Mucosa of rectum (tissue), 2 donors: ENCODE measurements at regions not wholly inside any gene's neighbourhood (a gene's known extent, or its start where the extent isn't known, plus 50 kb on each side); places are given as distances from the start of the nearest gene placed in this dataset.

Experiments
- H3K27ac ChIP-seq, 2 donors: one replicate each; pipeline ENCODE4 v1.7.0; 2013; ENCODE audit warnings: inconsistent platforms in 2 of 2, low read depth in 2 of 2, low read length in 2 of 2
- H3K27me3 ChIP-seq, 2 donors: one replicate each; pipeline ENCODE4 v1.7.0; 2013; ENCODE audit warnings: low read length in 2 of 2; ENCODE audit not compliant: control insufficient read depth in 2 of 2, insufficient read depth in 2 of 2
- H3K36me3 ChIP-seq, 2 donors: one replicate each; pipeline ENCODE4 v1.7.0; 2013; ENCODE audit warnings: low read length in 2 of 2; ENCODE audit not compliant: control insufficient read depth in 2 of 2, insufficient read depth in 2 of 2
- H3K4me1 ChIP-seq, 2 donors: one replicate each; pipeline ENCODE4 v1.7.0; 2013; ENCODE audit warnings: low read length in 2 of 2, mild to moderate bottlenecking in 1 of 2; ENCODE audit not compliant: control insufficient read depth in 2 of 2, insufficient read depth in 2 of 2
- H3K4me3 ChIP-seq, 2 donors: one replicate each; pipeline ENCODE4 v1.7.0; 2013; ENCODE audit warnings: low read length in 2 of 2
- H3K9ac ChIP-seq, 2 donors: one replicate each; pipeline ENCODE4 v1.7.0; 2013; ENCODE audit warnings: low read length in 2 of 2, low read depth in 1 of 2, mild to moderate bottlenecking in 1 of 2
- H3K9me3 ChIP-seq, 2 donors: one replicate each; pipeline ENCODE4 v1.7.0; 2013; ENCODE audit warnings: low read length in 2 of 2; ENCODE audit not compliant: control insufficient read depth in 2 of 2
- donor health status: healthy.
- donor health status: Normal muscosa, but diverticular disease.

GRCh38 chr2:116645155-116645554, 1169.3 kb upstream of the DDX18 start:
- Histone ChIP-seq H3K4me1 (no peaks in the 10 kb centered on the region), H3K27me3 (no peaks in the 10 kb centered on the region), H3K9ac (no peak overlapping the region), H3K36me3 (no peaks in the 10 kb centered on the region), H3K9me3 (no peaks in the 10 kb centered on the region), H3K4me3 (no peak overlapping the region), H3K27ac (no peak overlapping the region)

GRCh38 chr2:116668691-116669090, 1145.8 kb upstream of the DDX18 start:
- Histone ChIP-seq H3K9me3 (no peaks in the 10 kb centered on the region), H3K27me3 (no peaks in the 10 kb centered on the region), H3K36me3 (no peaks in the 10 kb centered on the region), H3K4me3 (no peak overlapping the region), H3K27ac (no peak overlapping the region), H3K4me1 (no peaks in the 10 kb centered on the region), H3K9ac (no peak overlapping the region)

- no peaks in the 10 kb centered on the region for H3K27me3 ChIP-seq
- no peaks in the 10 kb centered on the region for H3K4me1 ChIP-seq
- no peak overlapping the region for H3K4me3 ChIP-seq
- no peaks in the 10 kb centered on the region for H3K36me3 ChIP-seq
- no peaks in the 10 kb centered on the region for H3K9me3 ChIP-seq
- H3K27ac ChIP-seq: no peak overlapping the region
- no peak overlapping the region for H3K9ac ChIP-seq
These were observed 1144.7 kb upstream of the DDX18 start for GRCh38 chr2:116669782-116670181.

- no peaks in the 10 kb centered on the region for H3K9me3 ChIP-seq
- no peaks in the 10 kb centered on the region for H3K36me3 ChIP-seq
- H3K27me3 ChIP-seq: no peaks in the 10 kb centered on the region
- H3K9ac ChIP-seq: no peak overlapping the region
- no peaks in the 10 kb centered on the region for H3K4me1 ChIP-seq
- no peak overlapping the region for H3K27ac ChIP-seq
- no peak overlapping the region for H3K4me3 ChIP-seq
These were observed 1140.3 kb upstream of the DDX18 start for GRCh38 chr2:116674188-116674587.

- Histone ChIP-seq H3K27ac (no peak overlapping the region), H3K9me3 (no peaks in the 10 kb centered on the region), H3K9ac (no peak overlapping the region), H3K4me3 (no peak overlapping the region), H3K36me3 (no peaks in the 10 kb centered on the region), H3K27me3 (no peaks in the 10 kb centered on the region), H3K4me1 (no peaks in the 10 kb centered on the region)
These were observed 1137.7 kb upstream of the DDX18 start for GRCh38 chr2:116676776-116677175.

- H3K27ac ChIP-seq: no peak overlapping the region
- no peaks in the 10 kb centered on the region for H3K4me1 ChIP-seq
- no peaks in the 10 kb centered on the region for H3K27me3 ChIP-seq
- no peaks in the 10 kb centered on the region for H3K36me3 ChIP-seq
- H3K9me3 ChIP-seq: no peaks in the 10 kb centered on the region
- no peak overlapping the region for H3K9ac ChIP-seq
- no peak overlapping the region for H3K4me3 ChIP-seq
These were observed 1134.1 kb upstream of the DDX18 start for GRCh38 chr2:116680256-116680936.

- H3K4me1 ChIP-seq: no peaks in the 10 kb centered on the region
- H3K4me3 ChIP-seq: no peak overlapping the region
- no peaks in the 10 kb centered on the region for H3K9me3 ChIP-seq
- H3K27me3 ChIP-seq: no peaks in the 10 kb centered on the region
- H3K9ac ChIP-seq: no peak overlapping the region
- no peaks in the 10 kb centered on the region for H3K36me3 ChIP-seq
- H3K27ac ChIP-seq: no peak overlapping the region
These were observed 1127.1 kb upstream of the DDX18 start for GRCh38 chr2:116687371-116687770.

- no peaks in the 10 kb centered on the region for H3K36me3 ChIP-seq
- H3K27me3 ChIP-seq: no peaks in the 10 kb centered on the region
- no peaks in the 10 kb centered on the region for H3K9me3 ChIP-seq
- H3K27ac ChIP-seq: no peak overlapping the region
- no peak overlapping the region for H3K9ac ChIP-seq
- no peak overlapping the region for H3K4me3 ChIP-seq
- H3K4me1 ChIP-seq: no peaks in the 10 kb centered on the region
These were observed 1121.5 kb upstream of the DDX18 start for GRCh38 chr2:116692988-116693387.

GRCh38 chr2:116696223-116696622, 1118.3 kb upstream of the DDX18 start:
- H3K27ac ChIP-seq: no peak overlapping the region
- H3K36me3 ChIP-seq: no peaks in the 10 kb centered on the region
- no peaks in the 10 kb centered on the region for H3K4me1 ChIP-seq
- H3K27me3 ChIP-seq: no peaks in the 10 kb centered on the region
- H3K9me3 ChIP-seq: no peaks in the 10 kb centered on the region
- H3K4me3 ChIP-seq: no peak overlapping the region
- no peak overlapping the region for H3K9ac ChIP-seq

GRCh38 chr2:116696903-116697302, 1117.6 kb upstream of the DDX18 start:
- Histone ChIP-seq H3K9me3 (no peaks in the 10 kb centered on the region), H3K36me3 (no peaks in the 10 kb centered on the region), H3K4me3 (no peak overlapping the region), H3K27me3 (no peaks in the 10 kb centered on the region), H3K9ac (no peak overlapping the region), H3K27ac (no peak overlapping the region), H3K4me1 (no peaks in the 10 kb centered on the region)

- no peaks in the 10 kb centered on the region for H3K27me3 ChIP-seq
- no peak overlapping the region for H3K4me3 ChIP-seq
- no peaks in the 10 kb centered on the region for H3K9me3 ChIP-seq
- no peaks in the 10 kb centered on the region for H3K4me1 ChIP-seq
- no peak overlapping the region for H3K9ac ChIP-seq
- no peaks in the 10 kb centered on the region for H3K36me3 ChIP-seq
- H3K27ac ChIP-seq: no peak overlapping the region
These were observed 1108.1 kb upstream of the DDX18 start for GRCh38 chr2:116706396-116706795.
